HG02759 (cell line): ENCODE measurements at regions not wholly inside any gene's neighbourhood (a gene's known extent, or its start where the extent isn't known, plus 50 kb on each side); places are given as distances from the start of the nearest gene placed in this dataset.
"Not testable (repeated sequence)": the region's sequence is repeated elsewhere in the genome, so short reads cannot be mapped to it uniquely, and the experiment has no call there.

Experiments
- ATAC-seq: cut with Tn5 transposase; IDR thresholded peaks from one replicate; pipeline ENCODE4 v1.9.1; 2021; ENCODE audit warnings: mild to moderate bottlenecking, moderate library complexity; ENCODE audit not compliant: unreplicated experiment

DNA sequence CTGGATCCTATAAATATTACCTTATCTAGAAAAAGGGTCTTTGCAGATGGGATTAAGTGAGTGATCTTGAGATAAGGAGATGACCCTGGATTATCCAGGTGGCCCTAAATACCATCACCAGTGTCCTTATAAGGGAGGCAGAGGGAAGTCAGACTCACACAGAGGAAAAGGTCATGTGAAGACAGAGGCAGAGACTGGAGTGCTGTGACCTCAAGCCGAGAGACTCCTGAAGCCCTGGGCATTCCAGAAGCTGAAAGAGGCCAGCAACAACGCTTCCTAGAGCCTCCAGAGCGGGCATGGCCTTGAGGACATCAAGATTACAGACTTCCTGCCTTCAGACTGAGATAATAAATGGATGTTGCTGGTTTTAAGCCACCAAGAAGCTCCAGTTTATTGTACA, 118.8 kb downstream of the ATPSCKMT start:
- ATAC-seq: no peak

DNA sequence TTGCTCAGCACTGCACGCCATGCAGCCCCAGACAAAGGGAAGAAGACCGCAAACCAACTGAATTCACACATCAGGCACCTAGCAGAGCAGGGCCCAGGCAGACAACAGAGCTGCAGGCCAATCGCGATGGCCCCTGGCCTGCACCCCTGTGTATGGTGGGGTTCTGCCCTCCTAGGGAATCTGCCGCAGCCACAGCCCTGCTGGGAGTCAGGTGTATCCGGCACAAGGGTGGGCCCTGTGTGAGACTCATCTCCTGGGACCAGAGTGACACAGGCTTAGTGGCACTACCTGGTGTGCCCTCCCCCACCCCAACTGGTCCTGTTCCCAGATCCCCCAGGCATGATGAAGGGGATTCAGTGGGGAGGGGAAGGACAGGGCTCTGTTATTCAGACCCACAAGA, 122.8 kb downstream of the ATPSCKMT start:
- ATAC-seq: no peak

DNA sequence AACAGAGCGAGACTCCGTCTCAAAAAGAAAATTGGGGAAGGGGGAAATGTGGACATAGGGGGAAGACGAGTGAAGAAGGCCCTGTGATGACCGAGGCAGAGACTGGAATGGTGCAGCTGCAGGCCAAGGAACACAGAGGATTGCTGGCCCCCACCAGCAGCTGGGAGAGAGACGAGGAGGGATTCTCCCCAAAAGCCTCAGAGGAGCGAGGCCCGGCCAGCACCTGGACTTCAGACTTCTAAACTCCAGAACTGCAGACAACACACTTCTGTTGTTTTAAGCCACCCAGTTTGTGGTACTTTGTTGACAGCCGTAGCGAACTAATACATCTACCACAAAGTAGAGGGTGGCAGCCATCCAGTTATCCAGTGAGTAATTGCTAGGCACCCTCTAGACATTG, 124.6 kb downstream of the ATPSCKMT start:
- ATAC-seq: no peak

DNA sequence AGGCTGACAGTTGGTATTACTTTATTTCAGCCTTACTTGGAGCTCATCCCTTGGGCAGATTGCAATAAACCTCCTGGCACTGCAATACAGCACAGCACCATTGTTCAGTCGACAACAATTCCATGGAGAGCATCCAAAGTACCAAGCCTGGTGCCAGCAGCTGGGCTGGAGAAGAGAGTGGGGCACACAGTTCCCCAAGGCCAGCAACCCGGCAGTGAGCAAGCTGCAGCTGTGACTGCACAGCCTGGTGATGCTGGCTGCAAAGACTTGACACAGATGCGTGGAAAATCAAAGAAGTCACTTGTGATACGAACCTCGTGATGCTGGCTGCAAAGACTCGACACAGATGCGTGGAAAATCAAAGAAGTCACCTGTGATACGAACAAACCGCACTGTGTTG, 125.4 kb downstream of the ATPSCKMT start:
- no peak for ATAC-seq

DNA sequence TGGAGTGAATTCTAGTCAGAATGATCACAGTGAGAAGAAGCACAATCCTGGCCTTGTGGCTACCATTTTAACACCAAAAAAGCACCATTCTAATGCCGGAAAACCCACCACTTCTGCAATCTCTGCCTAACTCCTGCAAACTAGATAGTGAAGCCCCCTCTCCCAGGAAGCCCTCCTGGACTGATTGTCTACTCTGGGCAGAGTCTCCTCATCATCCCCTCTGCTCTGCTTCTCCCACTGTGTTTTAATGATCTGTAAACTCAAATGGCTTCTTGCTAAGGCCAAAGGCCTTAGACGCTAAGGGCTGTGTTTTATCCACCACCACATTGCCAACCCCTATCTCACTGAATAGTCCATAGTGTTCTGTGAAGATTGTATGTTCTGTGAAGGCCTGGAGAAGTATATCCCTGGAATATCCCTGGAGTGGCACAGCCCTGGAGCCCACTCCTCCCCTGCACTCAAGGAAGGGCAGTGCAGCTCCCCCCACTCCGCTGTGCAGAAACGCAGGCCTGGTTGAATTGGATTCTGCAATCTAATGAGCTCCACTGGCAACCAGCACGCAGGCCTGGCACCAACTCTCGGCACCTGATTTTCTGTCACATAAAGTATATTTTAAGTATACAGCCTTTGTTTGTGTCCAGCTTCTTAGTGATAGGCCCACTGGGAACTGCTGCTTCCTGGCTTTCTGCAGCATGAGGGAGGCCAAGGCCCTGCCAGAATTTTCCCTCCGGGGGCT, 126.3 kb downstream of the ATPSCKMT start:
- no peak for ATAC-seq

DNA sequence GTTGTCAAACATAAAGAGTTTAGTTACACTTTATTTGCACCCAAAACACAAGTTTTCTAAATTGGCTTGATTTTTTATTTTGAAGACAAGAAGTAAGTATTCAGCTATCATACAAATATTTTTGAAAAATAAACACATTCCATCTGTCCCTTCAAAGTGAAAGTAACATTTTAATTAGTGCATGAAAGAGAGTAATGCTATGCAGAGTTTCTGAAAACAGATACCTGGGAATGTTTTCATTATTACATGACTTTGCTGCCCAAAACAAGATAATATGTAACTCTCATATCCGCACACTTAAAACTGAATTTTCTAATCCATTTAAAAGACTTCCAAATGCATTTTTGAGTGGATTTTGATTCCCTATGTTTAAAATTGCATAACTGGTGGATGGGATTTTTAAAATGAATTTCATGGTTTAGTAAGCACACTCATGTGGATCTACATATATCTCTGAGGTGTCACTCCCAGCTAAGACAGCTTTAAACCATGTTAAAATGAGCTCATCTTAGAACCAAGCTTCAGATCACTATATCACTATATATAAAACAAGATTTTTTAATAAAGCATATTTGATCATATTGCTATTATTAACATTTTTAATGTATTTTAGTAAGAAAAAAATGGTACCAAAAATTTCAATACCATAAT, 127.5 kb downstream of the ATPSCKMT start:
- no peak for ATAC-seq

DNA sequence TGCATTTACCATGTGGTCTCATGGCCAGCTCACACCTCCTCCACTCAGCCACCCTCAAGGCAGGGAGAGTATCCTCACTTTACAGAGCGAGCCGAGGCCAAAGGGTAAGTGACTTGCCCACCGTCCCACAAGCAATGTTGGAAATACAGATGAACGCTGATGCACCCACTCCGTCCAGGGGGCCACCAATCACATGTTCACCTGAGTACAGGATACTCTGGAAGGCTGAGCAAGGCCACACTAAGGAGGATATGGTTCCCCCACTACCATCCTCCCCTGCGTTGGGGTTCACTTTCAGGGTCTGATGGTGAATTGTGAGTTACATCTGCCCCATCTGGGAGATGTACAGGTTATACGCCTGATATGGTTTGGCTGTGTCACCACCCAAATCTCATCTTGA, 128.8 kb downstream of the ATPSCKMT start:
- no peak for ATAC-seq

DNA sequence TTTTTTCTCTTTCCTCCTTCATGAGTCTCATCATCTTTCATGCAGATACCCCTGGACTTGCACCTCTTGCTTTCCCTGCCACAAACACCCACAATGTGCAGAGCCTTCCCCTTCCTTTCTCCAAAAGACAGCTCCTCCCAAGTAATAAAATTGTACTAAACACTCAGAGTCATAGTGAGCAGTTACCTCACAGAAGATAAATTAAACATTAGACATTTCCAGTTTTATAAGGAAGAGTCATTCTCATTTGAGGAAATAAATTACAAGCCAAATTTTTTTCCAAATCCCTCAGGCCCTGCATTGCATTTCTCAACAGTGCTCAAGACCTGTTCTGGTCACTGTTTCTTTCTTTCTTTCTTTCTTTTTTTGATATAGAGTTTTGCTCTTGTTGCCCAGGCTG, 131.5 kb downstream of the ATPSCKMT start:
- no peak for ATAC-seq

DNA sequence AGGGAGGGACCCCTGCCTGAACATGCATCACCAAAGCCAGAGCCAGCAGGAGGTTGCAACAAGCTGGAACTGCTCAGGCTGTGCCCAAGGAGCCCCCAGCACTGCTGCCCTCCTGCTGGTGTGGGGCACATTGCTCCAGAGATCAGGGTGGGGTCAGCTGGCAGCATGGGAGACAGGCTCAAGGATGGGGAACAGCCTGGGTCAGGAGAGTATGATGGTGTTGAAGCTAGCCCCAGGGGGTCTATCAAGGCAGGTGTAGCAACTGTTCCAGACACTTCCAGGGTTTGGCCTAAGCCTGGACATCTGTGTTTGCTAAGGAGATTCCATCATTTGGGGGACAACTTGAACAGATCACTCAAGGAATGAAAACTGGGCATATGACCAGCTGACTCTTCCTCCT, 133.1 kb downstream of the ATPSCKMT start:
- ATAC-seq: no peak

DNA sequence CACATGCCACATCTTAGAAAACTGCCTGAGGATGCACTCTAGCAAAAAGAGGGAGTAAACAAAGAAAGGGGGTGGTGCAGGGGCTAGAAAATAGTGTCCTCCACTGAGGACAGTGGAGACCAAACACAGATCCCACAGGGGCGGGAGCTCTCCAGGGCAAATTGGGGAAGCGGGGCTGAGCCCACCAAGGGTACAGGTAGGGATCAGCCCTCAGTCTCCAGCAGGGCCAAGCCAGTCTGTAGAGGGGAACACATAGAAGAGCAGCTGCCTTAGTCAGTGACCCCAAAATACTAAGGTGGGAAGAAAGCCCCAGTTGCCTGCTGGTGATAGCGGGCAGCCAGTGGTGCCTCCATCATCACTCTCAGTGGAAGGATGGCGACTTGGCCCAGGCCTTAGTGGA, 134.0 kb downstream of the ATPSCKMT start:
- ATAC-seq: no peak

DNA sequence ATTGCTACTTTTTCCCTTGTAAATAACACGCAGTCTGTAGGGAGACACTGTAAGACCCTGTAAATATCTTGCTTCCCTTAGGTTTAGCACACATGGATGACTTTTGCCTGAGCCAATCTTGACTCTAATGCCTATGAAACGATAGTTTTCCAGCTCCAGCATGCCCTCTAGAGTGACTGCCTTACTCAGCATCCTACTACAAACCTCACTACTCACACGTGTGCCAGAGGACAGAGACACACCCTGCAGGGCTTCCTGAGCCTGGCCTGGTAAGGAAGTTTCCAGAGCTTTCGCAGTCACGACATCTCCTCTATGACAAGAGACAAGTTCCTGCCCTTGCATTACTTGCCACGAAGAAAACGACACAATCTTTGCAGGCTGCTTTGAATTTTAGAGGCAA, 138.1 kb downstream of the ATPSCKMT start:
- no peak for ATAC-seq

DNA sequence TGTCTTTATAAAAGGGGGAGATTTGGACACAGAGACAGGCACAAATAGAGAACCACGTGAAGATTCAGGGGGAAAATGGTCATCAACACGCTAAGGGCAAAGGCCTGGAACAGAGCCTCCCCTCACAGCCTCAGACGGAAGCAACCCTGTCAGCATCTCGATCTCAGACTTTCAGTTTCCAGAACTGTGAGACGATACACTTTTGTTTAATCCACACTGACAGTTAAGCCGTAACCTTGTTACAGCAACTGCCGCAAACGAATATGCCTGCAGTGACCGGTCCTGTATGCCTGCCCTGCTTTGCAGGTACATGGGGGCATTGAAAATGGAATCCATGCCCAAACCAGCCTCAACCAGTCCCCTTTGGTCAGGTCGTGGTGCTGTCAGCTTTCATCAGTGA, 139.5 kb downstream of the ATPSCKMT start:
- no peak for ATAC-seq

DNA sequence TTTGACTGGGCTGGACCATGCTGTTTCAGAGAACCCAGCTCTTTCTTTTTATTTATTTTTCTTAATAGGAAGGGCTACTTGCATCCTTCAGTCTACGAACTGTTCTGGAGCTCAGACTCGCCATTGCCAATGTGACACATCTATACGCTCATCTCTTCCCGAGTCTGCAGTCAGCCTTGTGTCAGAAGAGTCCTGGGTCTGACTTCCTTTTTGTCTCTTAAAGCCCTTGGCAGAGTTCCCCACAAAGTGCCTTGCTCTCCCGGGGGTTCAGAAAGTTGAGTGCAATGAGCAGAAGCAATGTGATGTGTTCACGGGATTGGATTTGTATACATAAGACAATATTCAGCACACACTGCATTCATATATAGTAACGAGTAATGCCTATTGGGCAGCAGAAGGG, 140.4 kb downstream of the ATPSCKMT start:
- ATAC-seq: no peak

DNA sequence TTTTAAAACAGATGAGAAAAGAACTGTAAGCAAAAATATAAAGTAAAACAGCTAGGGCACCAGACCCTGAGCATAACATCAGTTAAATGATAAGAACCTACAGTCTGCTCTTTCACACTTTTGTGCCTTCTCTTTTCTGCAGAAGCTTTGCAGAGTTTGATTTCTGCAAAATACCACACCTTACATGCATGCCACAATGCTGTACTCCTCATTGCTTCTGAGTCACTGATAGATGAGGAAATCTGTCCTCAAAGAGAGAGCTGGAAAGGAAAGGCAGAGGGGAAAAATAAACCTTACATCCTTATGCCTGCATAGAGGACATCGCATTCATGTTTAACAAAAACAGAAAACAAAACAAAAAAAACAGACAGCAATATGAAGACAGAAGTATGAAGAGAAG, 142.9 kb downstream of the ATPSCKMT start:
- ATAC-seq: no peak

DNA sequence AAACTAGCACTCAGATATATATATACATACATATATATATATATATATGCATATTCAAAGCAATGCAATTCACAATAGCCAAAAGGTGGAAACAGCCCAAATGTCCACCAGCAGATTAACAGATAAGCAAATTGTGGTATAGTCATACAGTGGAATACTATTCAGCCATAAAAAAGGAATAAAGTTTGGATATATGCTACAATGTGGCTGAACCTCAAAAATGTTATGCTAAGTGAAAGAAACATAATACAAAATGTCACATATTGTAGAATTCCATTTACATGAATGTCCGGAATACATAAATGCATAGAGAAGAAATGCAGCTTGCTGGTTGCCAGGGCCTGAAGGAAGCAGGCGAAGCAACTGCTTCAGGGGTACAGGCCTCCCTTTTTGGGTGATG, 143.4 kb downstream of the ATPSCKMT start:
- ATAC-seq: no peak

DNA sequence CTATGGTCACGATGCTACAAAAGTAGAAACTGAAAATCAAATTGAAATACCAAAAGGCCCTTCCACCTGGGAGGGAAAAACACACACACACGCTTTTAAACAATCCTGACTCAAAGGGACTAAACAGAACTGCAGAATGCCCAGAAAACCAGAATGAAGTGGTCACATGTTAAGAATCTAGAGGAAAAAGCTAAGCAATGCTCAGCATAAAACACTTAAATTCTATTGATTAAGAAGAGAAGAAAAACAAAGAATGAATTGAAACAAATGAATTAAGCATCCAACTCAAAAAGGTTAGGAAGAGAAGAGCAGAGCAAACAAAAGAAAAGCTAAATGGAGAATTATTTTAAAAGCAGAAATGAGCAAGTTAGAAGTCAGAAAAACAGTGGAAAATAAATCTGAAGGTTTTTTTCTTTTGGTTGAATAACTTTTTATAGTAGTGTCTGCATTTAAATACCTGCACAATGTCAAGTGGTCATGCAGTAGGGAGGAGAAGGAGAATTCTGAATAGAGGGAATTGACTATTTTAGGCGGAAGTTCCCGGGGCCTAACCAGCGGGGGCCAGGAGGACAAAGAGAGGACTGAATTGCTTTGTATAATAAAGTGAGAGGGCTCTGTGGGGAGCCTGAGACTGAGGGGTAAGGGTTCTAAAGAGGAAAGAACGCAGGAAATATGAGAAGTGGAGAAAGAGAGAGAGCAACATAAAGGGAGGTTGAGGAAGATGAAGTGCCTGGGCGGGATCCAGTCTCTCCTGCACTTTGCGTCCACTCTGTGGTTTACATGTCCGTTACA, 146.8 kb downstream of the ATPSCKMT start:
- ATAC-seq: no peak

DNA sequence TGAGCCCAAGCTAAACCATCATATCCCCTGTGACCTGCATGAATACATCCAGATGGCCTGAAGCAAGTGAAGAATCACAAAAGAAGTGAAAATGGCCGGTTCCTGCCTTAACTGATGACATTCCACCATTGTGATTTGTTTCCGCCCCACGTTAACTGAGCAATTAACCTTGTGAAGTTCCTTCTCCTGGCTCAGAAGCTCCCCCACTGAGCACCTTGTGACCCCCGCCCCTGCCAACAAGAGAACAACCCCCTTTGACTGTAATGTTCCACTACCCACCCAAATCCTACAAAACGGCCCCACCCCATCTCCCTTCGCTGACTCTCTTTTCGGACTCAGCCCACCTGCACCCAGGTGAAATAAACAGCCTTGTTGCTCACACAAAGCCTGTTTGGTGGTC, 147.5 kb downstream of the ATPSCKMT start:
- not testable (repeated sequence) for ATAC-seq

DNA sequence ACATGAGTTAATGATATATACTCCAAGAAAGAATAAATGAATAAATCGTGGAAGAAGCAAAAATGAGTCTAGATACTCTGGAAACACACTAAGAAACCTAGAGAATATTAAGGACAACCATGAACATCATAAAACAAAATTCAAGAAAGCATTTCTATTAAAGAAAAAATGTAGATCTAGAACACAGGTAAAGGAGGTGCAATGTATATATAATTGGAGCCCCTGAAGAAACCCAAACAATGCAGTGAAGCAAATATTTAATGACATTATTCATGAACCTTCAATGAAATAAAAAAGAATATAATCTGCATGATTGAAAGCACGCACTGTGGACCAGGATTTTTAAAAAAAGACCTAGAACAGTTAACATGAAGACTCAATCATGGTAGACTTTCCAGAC, 150.1 kb downstream of the ATPSCKMT start:
- no peak for ATAC-seq

DNA sequence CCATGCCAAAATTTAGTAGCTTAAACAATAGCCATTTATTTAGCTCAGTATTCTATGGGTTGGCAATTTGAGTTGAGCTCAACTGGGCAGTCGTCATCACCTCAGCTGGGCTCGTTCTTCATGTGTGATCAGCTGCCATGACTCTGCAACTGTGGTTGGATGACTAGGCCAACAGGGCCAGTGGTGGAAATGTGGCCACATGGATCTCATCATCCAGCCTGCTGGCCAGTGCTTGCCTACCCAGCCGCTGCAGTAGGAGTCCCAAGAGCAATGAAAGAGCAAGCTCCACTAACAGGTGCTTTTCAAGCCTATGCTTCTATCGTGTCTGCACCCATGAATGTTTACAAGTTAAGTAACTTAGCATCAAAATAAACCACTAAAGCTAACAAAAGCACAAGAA, 158.0 kb downstream of the ATPSCKMT start:
- no peak for ATAC-seq

DNA sequence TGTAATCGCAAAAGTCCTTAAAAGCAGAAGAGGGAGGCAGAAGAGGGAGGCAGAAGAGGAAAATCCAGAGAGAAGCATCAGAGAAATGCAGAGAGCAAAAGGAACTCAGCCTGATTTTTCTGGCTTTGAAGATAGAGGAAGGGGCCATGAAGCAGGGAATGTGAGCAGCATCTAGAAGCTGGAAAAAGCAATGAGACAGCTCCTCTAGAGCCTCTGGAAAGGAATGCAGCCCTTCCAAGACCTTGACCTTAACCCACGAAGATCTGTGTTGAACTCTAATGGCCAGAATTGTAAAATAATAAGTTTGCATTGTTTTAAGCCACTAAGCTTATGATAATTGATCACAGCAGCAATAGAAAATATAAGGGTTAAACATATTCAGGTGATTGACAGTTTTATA, 159.6 kb downstream of the ATPSCKMT start:
- ATAC-seq: no peak

DNA sequence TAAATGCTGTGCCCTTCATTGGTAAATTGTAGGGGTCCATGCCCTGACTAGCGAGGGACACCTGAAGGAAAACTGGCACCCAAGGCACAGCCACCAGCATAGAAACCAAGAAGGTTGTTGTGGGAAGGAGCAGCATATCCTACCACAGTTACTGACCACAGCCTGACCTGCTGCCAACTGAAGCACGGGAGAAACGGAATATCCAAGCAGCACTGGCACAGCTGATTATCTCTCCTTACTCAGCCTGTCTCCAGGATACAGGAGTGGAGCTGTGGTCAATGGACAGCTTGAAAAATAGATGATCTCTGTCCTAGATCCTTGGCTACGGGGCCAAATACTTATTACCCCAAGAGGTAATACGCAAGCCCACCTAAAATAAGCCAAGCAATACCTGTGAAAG, 164.5 kb downstream of the ATPSCKMT start:
- ATAC-seq: no peak

DNA sequence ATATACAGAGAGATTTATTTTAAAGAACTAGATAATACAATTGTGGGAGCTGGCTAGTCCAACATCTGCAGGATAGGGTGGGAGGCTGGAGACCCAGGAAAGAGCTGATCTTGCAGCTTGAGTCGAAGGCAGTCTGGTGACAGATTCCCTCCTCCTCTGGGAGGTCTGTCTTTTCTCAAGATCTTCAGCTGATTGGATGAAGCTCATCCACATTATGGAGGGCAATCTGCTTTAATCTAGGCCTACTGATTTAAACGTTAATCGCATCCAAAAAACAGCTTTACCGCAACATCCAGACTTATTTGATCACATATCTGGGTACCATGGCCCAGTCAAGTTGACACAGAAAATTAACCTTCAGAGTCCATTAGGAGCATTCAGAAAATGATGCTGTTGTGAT, 168.1 kb downstream of the ATPSCKMT start:
- no peak for ATAC-seq
